Panc1 (cell line): ENCODE measurements at regions not wholly inside any gene's neighbourhood (a gene's known extent, or its start where the extent isn't known, plus 50 kb on each side); places are given as distances from the start of the nearest gene placed in this dataset.

ENCODE experiments used
- TCF7L2 ChIP-seq: IDR thresholded peaks from 2 replicates; pipeline ENCODE4 v1.6.1; 2011; ENCODE audit warnings: mild to moderate bottlenecking, low read depth, low read length, inconsistent platforms
- TF ChIP-seq, protein P1 (sequence below): fragments of 450-650 bp; IDR thresholded peaks from 2 replicates; pipeline ENCODE4 v1.5.1; 2017; ENCODE audit warnings: mild to moderate bottlenecking
- TF ChIP-seq, protein P2 (sequence below), 2 experiments: IDR thresholded peaks; 2 replicates each; pipeline ENCODE4 v1.6.1; 2011 to 2012; ENCODE audit warnings: low read depth in 2 of 2, control low read depth in 1 of 2, low read length in 1 of 2, mild to moderate bottlenecking in 1 of 2, moderate library complexity in 1 of 2; ENCODE audit not compliant: insufficient read depth in 1 of 2

DNA sequence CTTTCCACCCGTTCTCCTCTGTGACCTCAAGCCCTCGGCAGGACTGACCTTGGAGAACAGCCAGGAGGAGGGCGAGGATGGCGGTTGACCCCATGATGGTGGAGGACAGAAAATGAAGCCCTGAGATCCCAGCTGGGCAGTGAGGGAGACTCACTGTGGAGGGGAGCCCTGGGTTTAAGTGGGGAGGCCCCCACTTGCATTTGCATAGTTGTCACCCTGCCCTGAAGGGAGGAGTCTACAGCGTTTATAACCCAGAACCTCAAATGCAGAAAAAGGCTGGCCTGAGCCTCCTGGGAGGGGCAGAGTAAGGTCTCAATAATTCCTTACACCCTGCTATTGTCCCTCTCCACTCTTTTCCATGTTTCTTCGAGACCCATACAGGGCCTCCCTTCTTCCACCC, 1052.7 kb downstream of the TMEM121 start:
- TF ChIP-seq, protein P1, sequence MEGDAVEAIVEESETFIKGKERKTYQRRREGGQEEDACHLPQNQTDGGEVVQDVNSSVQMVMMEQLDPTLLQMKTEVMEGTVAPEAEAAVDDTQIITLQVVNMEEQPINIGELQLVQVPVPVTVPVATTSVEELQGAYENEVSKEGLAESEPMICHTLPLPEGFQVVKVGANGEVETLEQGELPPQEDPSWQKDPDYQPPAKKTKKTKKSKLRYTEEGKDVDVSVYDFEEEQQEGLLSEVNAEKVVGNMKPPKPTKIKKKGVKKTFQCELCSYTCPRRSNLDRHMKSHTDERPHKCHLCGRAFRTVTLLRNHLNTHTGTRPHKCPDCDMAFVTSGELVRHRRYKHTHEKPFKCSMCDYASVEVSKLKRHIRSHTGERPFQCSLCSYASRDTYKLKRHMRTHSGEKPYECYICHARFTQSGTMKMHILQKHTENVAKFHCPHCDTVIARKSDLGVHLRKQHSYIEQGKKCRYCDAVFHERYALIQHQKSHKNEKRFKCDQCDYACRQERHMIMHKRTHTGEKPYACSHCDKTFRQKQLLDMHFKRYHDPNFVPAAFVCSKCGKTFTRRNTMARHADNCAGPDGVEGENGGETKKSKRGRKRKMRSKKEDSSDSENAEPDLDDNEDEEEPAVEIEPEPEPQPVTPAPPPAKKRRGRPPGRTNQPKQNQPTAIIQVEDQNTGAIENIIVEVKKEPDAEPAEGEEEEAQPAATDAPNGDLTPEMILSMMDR: no peak
- TF ChIP-seq, protein P2, sequence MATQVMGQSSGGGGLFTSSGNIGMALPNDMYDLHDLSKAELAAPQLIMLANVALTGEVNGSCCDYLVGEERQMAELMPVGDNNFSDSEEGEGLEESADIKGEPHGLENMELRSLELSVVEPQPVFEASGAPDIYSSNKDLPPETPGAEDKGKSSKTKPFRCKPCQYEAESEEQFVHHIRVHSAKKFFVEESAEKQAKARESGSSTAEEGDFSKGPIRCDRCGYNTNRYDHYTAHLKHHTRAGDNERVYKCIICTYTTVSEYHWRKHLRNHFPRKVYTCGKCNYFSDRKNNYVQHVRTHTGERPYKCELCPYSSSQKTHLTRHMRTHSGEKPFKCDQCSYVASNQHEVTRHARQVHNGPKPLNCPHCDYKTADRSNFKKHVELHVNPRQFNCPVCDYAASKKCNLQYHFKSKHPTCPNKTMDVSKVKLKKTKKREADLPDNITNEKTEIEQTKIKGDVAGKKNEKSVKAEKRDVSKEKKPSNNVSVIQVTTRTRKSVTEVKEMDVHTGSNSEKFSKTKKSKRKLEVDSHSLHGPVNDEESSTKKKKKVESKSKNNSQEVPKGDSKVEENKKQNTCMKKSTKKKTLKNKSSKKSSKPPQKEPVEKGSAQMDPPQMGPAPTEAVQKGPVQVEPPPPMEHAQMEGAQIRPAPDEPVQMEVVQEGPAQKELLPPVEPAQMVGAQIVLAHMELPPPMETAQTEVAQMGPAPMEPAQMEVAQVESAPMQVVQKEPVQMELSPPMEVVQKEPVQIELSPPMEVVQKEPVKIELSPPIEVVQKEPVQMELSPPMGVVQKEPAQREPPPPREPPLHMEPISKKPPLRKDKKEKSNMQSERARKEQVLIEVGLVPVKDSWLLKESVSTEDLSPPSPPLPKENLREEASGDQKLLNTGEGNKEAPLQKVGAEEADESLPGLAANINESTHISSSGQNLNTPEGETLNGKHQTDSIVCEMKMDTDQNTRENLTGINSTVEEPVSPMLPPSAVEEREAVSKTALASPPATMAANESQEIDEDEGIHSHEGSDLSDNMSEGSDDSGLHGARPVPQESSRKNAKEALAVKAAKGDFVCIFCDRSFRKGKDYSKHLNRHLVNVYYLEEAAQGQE (IDR thresholded peaks at IDR 0.05; ENCODE audit: insufficient read depth in 1 of 2, low read depth in 2 of 2, low read length in 1 of 2): no peak
- TF ChIP-seq TCF7L2: no peak
